ENCODE measurements at regions not wholly inside any gene's neighbourhood (a gene's known extent, or its start where the extent isn't known, plus 50 kb on each side); places are given as distances from the start of the nearest gene placed in this dataset.

GRCh38 chr5:8410618-8411017 is 541.7 kb downstream of the MTRR start:
- no peaks in the 10 kb centered on the region for H3K79me2 ChIP-seq (ENCODE audit: insufficient read depth, low read length)
- no peak overlapping the region for H3K4me3 ChIP-seq (replicated peaks in 1 of 2; ENCODE audit: low read depth in 1 of 2, low read length in 2 of 2)
- no peak for ATAC-seq
- ChIA-PET RAD21 (ENCODE audit: low non-redundant PET in 1 of 2, low total read pairs in 2 of 2, uncharacterized antibody in 2 of 2, unreplicated experiment in 2 of 2) (no interaction called here), POLR2A (no interaction called here), CTCF (no interaction called here)
- no peak overlapping the region for H3K27ac ChIP-seq (ENCODE audit: low read depth, low read length)
- no peaks in the 10 kb centered on the region for H3K4me1 ChIP-seq (ENCODE audit: control insufficient read depth in 1 of 2, insufficient read depth in 2 of 2, low read length in 2 of 2)
- H3K9ac ChIP-seq (ENCODE audit: low read length) = no peak overlapping the region
- H3K9me3 ChIP-seq (ENCODE audit: control insufficient read depth in 1 of 2, insufficient read depth in 1 of 2, low read depth in 1 of 2, low read length in 2 of 2) = peaks cover 21 to 23% of the 10 kb centered on the region in 2 experiments; a peak in 3 of 4 replicates
- TF ChIP-seq POLR2AphosphoS5 (IDR thresholded peaks at IDR 0.05; ENCODE audit: low read depth, low read length) = no peak
- TF ChIP-seq CTCF (IDR thresholded peaks at IDR 0.05 in 2 of 3, conservative IDR thresholded peaks at IDR 0.05 in 1 of 3; ENCODE audit: borderline replicate concordance in 1 of 3, insufficient read depth in 1 of 3, low read depth in 2 of 3, low read length in 2 of 3) = no peak
- no peak for TF ChIP-seq FOSL1 (IDR thresholded peaks at IDR 0.05; ENCODE audit: low read depth)
- TF ChIP-seq SP1 (IDR thresholded peaks at IDR 0.05; ENCODE audit: low read depth) = no peak
- TF ChIP-seq EZH2 (IDR thresholded peaks at IDR 0.05) = no peak
- TF ChIP-seq TCF7L2 (IDR thresholded peaks at IDR 0.05; ENCODE audit: borderline replicate concordance, extremely low read depth, insufficient read depth, insufficient read length) = no peak
- no peak for TF ChIP-seq RAD21 (IDR thresholded peaks at IDR 0.05; ENCODE audit: low read depth)
- no peak for TF ChIP-seq CBX3 (IDR thresholded peaks at IDR 0.05; ENCODE audit: low read depth)
- TF ChIP-seq SIN3A (IDR thresholded peaks at IDR 0.05; ENCODE audit: low read depth) = no peak
- no peak for TF ChIP-seq POLR2A (IDR thresholded peaks at IDR 0.05; ENCODE audit: borderline replicate concordance, extremely low read depth, insufficient read depth, insufficient read length)
- no peak for TF ChIP-seq SRF (IDR thresholded peaks at IDR 0.05; ENCODE audit: low read depth)
- no peak for TF ChIP-seq REST (IDR thresholded peaks at IDR 0.05; ENCODE audit: low read depth)
- TF ChIP-seq ZNF274 (IDR thresholded peaks at IDR 0.05; ENCODE audit: low read depth, low read length) = no peak
- TF ChIP-seq CEBPB (IDR thresholded peaks at IDR 0.05; ENCODE audit: low read depth) = no peak
- TF ChIP-seq YY1 (IDR thresholded peaks at IDR 0.05; ENCODE audit: extremely low read depth, insufficient replicate concordance, low read depth, low read length) = no peak
- no peak for TF ChIP-seq ZFX (IDR thresholded peaks at IDR 0.05)
- TF ChIP-seq EGR1 (IDR thresholded peaks at IDR 0.05; ENCODE audit: low read depth) = no peak
- TF ChIP-seq MAX (IDR thresholded peaks at IDR 0.05) = no peak
- no peak for TF ChIP-seq ZBTB33 (IDR thresholded peaks at IDR 0.05; ENCODE audit: extremely low read depth, insufficient replicate concordance, low read length)
- TF ChIP-seq EZH2phosphoT487 (IDR thresholded peaks at IDR 0.05; ENCODE audit: borderline replicate concordance) = no peak
- H4K20me1 ChIP-seq (ENCODE audit: insufficient read depth) = no peaks in the 10 kb centered on the region
- no peaks in the 10 kb centered on the region for H3K9me2 ChIP-seq (ENCODE audit: insufficient read depth)
- intact Hi-C loops (cut with micrococcal nuclease) = no loop called here
- H3K4me2 ChIP-seq (ENCODE audit: low read length) = no peak overlapping the region
- H3K27me3 ChIP-seq (ENCODE audit: insufficient read depth, low read length) = no peaks in the 10 kb centered on the region
- no peak for DNase-seq (ENCODE audit: low read depth, low spot score)
- no peak overlapping the region for H2AFZ ChIP-seq (ENCODE audit: low read depth, low read length, poor library complexity, severe bottlenecking)
- no peaks in the 10 kb centered on the region for H3K36me3 ChIP-seq (ENCODE audit: control insufficient read depth in 1 of 2, insufficient read depth in 2 of 2, low read length in 2 of 2)
- no TSS peak for BruUV-seq (replicated peaks)
